ENCODE measurements at regions not wholly inside any gene's neighbourhood (a gene's known extent, or its start where the extent isn't known, plus 50 kb on each side); places are given as distances from the start of the nearest gene placed in this dataset.

GRCh38 chr5:110073534-110073933 lies 383.8 kb downstream of the MAN2A1 start:
- TF ChIP-seq CTCF (IDR thresholded peaks at IDR 0.05) (no peak), POLR2A (IDR thresholded peaks at IDR 0.05) (no peak)
